ENCODE measurements at regions not wholly inside any gene's neighbourhood (a gene's known extent, or its start where the extent isn't known, plus 50 kb on each side); places are given as distances from the start of the nearest gene placed in this dataset.

DNA sequence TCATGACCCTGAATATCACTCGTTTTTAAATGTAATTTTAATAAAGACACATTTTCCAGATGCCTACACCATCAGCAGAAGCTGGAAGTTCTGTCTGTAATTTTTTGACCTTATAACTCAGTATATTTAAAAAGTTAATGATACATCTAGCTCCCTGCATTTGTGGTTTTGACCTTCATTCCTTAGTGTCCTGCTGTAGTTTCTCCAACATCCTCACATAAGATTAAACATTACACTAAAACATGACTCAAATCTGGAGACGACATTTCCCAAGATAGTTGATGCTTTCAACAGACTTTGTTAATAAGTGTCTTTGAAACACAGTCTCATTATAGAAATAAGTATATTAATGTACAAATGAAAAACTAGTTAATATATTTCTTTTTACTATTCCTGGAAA lies 363.1 kb downstream of the POM121L12 start:
- Histone ChIP-seq H3K9me3 (ENCODE audit: control insufficient read depth in 1 of 2, insufficient read depth in 1 of 2, low read depth in 1 of 2, low read length in 2 of 2) (peaks cover 4 to 12% of the 10 kb centered on the region in 2 experiments; a peak in 2 of 4 replicates), H3K4me3 (replicated peaks in 1 of 2; ENCODE audit: low read depth in 1 of 2, low read length in 2 of 2) (no peak overlapping the region), H3K4me1 (ENCODE audit: control insufficient read depth in 1 of 2, insufficient read depth in 2 of 2, low read length in 2 of 2) (no peaks in the 10 kb centered on the region), H3K4me2 (ENCODE audit: low read length) (no peak overlapping the region), H3K36me3 (ENCODE audit: control insufficient read depth in 1 of 2, insufficient read depth in 2 of 2, low read length in 2 of 2) (no peaks in the 10 kb centered on the region), H4K20me1 (ENCODE audit: insufficient read depth) (no peaks in the 10 kb centered on the region), H2AFZ (ENCODE audit: low read depth, low read length, poor library complexity, severe bottlenecking) (no peak overlapping the region), H3K9ac (ENCODE audit: low read length) (no peak overlapping the region), H3K79me2 (ENCODE audit: insufficient read depth, low read length) (no peaks in the 10 kb centered on the region), H3K27ac (ENCODE audit: low read depth, low read length) (no peak overlapping the region), H3K27me3 (ENCODE audit: insufficient read depth, low read length) (no peaks in the 10 kb centered on the region), H3K9me2 (ENCODE audit: insufficient read depth) (no peaks in the 10 kb centered on the region)
- DNase-seq (ENCODE audit: low read depth, low spot score): no peak
- CTCF ChIA-PET: no interaction called here
- intact Hi-C loops (cut with micrococcal nuclease): no loop called here
- ATAC-seq: no peak
- BruUV-seq (replicated peaks): no TSS peak
- POLR2A ChIA-PET: no interaction called here
- RAD21 ChIA-PET (ENCODE audit: low non-redundant PET in 1 of 2, low total read pairs in 2 of 2, uncharacterized antibody in 2 of 2, unreplicated experiment in 2 of 2): no interaction called here
- no peak for TF ChIP-seq SIN3A (IDR thresholded peaks at IDR 0.05; ENCODE audit: low read depth)

DNA sequence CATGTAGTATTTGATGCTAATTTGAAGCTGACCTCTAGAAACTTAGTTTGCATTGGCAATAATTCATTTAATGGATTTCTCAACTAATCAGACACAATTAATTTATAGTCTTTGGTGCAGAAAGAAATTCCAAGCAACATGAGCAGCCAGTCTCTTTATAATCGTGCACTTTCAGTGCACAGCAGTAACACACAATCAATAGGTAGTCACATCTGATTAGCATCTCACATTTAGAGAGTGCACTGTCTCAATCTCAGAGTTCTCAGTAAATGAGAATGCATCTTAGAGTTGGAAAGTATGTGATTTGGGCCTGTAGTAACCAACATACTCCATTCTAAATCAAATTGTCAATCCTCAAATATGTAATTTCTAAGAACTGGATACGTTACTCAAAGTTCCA lies 377.6 kb downstream of the POM121L12 start:
- intact Hi-C loops (cut with micrococcal nuclease): no loop called here
- no TSS peak for BruUV-seq (replicated peaks)

DNA sequence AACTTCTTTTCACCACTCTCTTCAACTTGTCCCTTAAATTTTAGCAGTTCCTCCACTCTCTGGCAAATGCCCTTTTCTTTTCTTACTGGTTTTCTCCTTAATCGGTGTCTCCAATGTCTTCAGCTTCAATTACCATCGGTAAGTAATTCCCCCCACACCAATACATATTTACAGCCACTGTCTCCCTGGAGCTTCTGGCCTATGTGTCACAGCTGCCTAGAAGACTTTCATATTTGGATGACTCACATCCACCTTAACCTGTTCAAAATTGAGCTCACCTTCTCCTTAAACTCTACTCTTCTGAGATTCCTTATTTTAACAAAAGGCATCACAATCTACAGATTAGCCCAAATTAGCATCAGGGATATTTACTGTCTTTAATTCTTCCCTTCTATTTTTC lies 380.4 kb downstream of the POM121L12 start:
- TF ChIP-seq FOSL1 (IDR thresholded peaks at IDR 0.05; ENCODE audit: low read depth) (no peak), SRF (IDR thresholded peaks at IDR 0.05; ENCODE audit: low read depth) (no peak), ELF1 (IDR thresholded peaks at IDR 0.05; ENCODE audit: borderline replicate concordance, low read depth) (no peak), CBX3 (IDR thresholded peaks at IDR 0.05; ENCODE audit: low read depth) (no peak), SIN3A (IDR thresholded peaks at IDR 0.05; ENCODE audit: low read depth) (no peak), CEBPB (IDR thresholded peaks at IDR 0.05; ENCODE audit: low read depth) (no peak)
- Histone ChIP-seq H3K4me3 (replicated peaks in 1 of 2; ENCODE audit: low read depth in 1 of 2, low read length in 2 of 2) (no peak overlapping the region), H3K27ac (ENCODE audit: low read depth, low read length) (no peak overlapping the region), H3K9ac (ENCODE audit: low read length) (no peak overlapping the region), H3K79me2 (ENCODE audit: insufficient read depth, low read length) (no peaks in the 10 kb centered on the region), H4K20me1 (ENCODE audit: insufficient read depth) (no peaks in the 10 kb centered on the region), H3K9me3 (ENCODE audit: control insufficient read depth in 1 of 2, insufficient read depth in 1 of 2, low read depth in 1 of 2, low read length in 2 of 2) (peaks cover 0 to 19% of the 10 kb centered on the region in 2 experiments; a peak in 2 of 4 replicates), H3K4me2 (ENCODE audit: low read length) (no peak overlapping the region), H3K4me1 (ENCODE audit: control insufficient read depth in 1 of 2, insufficient read depth in 2 of 2, low read length in 2 of 2) (no peaks in the 10 kb centered on the region), H3K9me2 (ENCODE audit: insufficient read depth) (no peaks in the 10 kb centered on the region), H3K27me3 (ENCODE audit: insufficient read depth, low read length) (no peaks in the 10 kb centered on the region), H3K36me3 (ENCODE audit: control insufficient read depth in 1 of 2, insufficient read depth in 2 of 2, low read length in 2 of 2) (no peaks in the 10 kb centered on the region), H2AFZ (ENCODE audit: low read depth, low read length, poor library complexity, severe bottlenecking) (no peak overlapping the region)
- ChIA-PET POLR2A (no interaction called here), CTCF (no interaction called here), RAD21 (ENCODE audit: low non-redundant PET in 1 of 2, low total read pairs in 2 of 2, uncharacterized antibody in 2 of 2, unreplicated experiment in 2 of 2) (no interaction called here)
- intact Hi-C loops (cut with micrococcal nuclease): no loop called here
- ATAC-seq: no peak
- no peak for DNase-seq (ENCODE audit: low read depth, low spot score)
- BruUV-seq (replicated peaks): no TSS peak

More for the DNA sequence above, 377.6 kb downstream of the POM121L12 start:
- no peak overlapping the region for H3K4me2 ChIP-seq (ENCODE audit: low read length)
- CTCF ChIA-PET: no interaction called here
- H3K27ac ChIP-seq (ENCODE audit: low read depth, low read length): no peak overlapping the region
- H3K9me2 ChIP-seq (ENCODE audit: insufficient read depth): no peaks in the 10 kb centered on the region
- no peaks in the 10 kb centered on the region for H3K36me3 ChIP-seq (ENCODE audit: control insufficient read depth in 1 of 2, insufficient read depth in 2 of 2, low read length in 2 of 2)
- no peaks in the 10 kb centered on the region for H4K20me1 ChIP-seq (ENCODE audit: insufficient read depth)
- no peaks in the 10 kb centered on the region for H3K79me2 ChIP-seq (ENCODE audit: insufficient read depth, low read length)
- TF ChIP-seq EZH2 (IDR thresholded peaks at IDR 0.05) (no peak), YY1 (IDR thresholded peaks at IDR 0.05; ENCODE audit: extremely low read depth, insufficient replicate concordance, low read depth, low read length) (no peak)
- no peak overlapping the region for H2AFZ ChIP-seq (ENCODE audit: low read depth, low read length, poor library complexity, severe bottlenecking)
- DNase-seq (ENCODE audit: low read depth, low spot score) (no peak), ATAC-seq (no peak)
- POLR2A ChIA-PET: no interaction called here
- peaks cover 0 to 19% of the 10 kb centered on the region in 2 experiments; a peak in 2 of 4 replicates for H3K9me3 ChIP-seq (ENCODE audit: control insufficient read depth in 1 of 2, insufficient read depth in 1 of 2, low read depth in 1 of 2, low read length in 2 of 2)
- H3K4me3 ChIP-seq (replicated peaks in 1 of 2; ENCODE audit: low read depth in 1 of 2, low read length in 2 of 2): no peak overlapping the region
- no peaks in the 10 kb centered on the region for H3K27me3 ChIP-seq (ENCODE audit: insufficient read depth, low read length)
- no peak overlapping the region for H3K9ac ChIP-seq (ENCODE audit: low read length)
- RAD21 ChIA-PET (ENCODE audit: low non-redundant PET in 1 of 2, low total read pairs in 2 of 2, uncharacterized antibody in 2 of 2, unreplicated experiment in 2 of 2): no interaction called here
- H3K4me1 ChIP-seq (ENCODE audit: control insufficient read depth in 1 of 2, insufficient read depth in 2 of 2, low read length in 2 of 2): no peaks in the 10 kb centered on the region

Data from HCT116 (cell line).